Tongue (tissue), 1 donor: ENCODE measurements at regions not wholly inside any gene's neighbourhood (a gene's known extent, or its start where the extent isn't known, plus 50 kb on each side); places are given as distances from the start of the nearest gene placed in this dataset.

Experiments
- DNase-seq: peaks from one replicate; pipeline ENCODE4 v3.0.0-alpha.2; 2015

DNA sequence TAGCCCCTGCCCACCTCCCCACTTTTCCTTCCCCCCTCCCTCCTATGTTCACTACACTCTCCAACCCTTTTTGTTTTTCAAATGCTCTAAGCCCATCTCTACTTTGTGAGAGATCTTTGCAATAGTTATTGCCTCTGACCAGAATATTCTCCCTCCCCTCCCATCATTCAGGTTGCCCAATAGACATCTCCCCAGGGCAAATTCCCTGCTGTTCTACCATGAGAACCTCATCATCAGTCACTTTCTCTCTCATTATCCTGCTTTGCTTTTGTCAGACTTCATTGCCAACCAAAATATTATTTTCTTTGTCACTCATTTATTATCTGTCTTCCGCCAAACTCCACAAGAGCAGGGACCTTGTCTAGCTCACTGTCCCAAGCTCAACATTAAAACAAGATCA, 268.2 kb upstream of the PPARGC1A start:
- DNase-seq: no peak

DNA sequence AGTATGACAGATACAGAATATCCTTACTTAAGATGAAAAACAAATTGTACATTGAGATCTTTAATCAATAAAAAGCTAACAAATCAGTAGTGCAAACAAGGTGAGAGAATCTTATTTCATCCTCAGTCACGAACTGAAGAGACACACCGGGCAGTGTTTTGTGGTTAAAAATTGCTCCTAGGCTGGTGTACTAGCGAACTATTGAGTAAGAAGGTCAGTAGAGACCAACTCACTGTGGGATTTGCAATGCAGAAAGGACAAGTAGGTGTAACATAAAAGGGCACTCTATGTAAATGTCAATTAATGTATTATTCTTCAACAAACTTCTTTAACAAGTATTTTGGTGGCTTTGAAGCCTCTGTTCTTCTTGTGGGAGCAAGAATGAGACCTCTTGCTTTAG, 260.2 kb upstream of the PPARGC1A start:
- no peak for DNase-seq

DNA sequence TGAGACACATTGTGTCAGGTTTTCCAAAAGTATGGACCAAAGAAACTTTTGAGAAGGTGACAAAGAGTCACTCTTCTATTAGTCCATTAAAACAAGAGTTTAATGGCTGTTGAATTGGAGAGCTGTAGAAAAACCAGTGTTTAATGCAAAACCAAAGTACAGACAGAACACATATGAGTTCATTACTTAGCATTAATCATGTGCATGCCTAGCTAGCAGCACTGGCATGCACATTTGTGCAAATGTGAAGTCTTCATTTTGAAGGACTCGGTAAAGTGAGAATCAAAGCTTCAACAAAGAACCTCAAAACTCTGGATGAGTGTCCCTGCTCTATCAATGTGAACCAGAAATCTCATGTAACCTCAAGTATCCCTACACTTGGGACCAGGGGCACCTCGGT, 256.3 kb upstream of the PPARGC1A start:
- no peak for DNase-seq

DNA sequence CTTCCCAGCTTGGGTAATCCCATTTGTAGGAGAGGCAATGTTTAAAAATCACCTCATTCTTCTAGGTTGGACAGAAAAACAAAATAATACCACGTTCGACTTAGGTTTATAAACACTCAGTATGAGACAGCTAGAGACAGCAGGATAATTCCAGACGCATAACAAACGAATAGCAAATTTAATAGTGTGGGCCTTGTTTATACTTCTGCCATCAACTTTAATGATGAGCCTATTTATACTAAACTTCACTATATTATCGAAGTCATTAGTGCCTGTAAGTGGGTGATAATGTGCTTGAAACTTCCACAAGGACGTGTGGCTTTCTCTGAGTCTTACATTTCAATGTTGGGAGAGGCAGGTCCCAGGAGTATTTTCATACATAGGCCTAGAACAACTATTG, 255.7 kb upstream of the PPARGC1A start:
- no peak for DNase-seq

DNA sequence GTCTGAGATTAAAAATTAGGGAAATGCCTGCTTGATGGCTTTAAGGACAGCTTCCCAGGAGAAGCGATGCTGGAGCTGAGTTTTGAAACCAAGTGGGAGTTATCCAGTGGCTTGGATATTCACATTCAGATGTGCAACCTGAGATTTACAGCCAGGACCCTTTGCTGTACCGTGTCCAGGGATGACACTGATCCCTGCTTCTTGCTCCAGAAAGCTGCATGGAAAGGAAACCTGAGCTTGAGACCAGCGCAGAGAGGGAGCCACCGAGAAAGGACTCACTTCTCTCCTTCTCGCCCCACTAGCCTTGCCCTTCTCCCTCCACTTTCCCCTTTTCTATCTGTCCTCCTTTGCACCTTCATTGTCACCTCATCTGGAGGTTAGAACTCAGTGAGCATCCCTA, 254.5 kb upstream of the PPARGC1A start:
- DNase-seq: no peak

DNA sequence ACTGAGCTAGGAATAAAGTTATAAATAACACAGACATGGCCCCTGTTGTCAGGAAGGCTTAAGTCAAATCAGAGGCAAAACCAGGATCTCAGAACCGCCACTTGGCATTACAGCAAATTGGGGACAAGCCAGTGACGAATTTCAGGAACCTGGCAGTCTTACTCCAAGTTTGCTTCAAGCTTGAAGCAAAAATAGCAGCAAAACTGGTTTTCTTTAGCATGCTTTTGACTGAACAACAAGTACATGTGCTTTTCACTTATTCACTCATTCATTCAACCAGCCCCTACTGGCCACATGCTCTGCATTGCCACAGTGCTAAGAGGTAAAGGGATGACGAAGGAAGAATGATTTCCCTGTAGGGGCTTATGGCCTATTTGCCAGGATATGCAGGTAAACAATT, 253.9 kb upstream of the PPARGC1A start:
- no peak for DNase-seq

DNA sequence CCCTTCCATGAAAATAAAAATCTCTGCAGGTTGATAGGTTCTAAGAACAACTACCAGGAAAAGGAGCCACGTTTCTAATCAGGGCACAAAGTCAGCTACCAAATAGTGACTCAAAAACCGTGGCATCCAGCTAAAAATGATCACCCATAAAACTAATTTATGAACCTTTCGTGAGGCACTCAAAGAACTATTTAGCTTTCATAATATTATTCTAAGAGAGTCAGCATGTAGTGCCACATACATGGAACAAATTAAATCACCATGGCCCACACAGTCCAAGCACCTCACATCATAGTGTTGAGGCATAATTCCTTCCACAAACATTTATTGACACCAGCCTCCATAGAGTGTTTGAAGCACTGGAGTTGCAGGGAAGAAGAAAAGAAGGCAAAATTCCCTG, 252.0 kb upstream of the PPARGC1A start:
- DNase-seq: no peak

DNA sequence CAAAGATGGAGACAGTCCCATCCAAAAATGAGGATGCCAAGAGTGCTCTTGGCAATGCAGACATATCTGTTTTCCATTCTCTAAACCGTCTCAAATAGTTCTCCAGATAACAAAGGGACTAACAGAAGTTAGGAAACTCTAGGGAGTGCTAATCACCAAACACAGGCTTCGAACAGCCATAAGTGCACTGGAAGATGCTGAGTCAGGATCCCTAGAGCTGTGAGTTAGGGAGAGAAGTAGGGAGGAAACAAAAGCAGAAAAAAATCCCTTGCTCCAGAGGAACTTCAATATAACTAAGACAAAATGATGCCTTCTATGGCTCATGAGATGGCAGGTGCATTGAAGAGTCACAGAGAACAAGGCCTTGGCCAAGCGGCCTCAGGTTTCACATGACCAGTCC, 251.0 kb upstream of the PPARGC1A start:
- DNase-seq: no peak

DNA sequence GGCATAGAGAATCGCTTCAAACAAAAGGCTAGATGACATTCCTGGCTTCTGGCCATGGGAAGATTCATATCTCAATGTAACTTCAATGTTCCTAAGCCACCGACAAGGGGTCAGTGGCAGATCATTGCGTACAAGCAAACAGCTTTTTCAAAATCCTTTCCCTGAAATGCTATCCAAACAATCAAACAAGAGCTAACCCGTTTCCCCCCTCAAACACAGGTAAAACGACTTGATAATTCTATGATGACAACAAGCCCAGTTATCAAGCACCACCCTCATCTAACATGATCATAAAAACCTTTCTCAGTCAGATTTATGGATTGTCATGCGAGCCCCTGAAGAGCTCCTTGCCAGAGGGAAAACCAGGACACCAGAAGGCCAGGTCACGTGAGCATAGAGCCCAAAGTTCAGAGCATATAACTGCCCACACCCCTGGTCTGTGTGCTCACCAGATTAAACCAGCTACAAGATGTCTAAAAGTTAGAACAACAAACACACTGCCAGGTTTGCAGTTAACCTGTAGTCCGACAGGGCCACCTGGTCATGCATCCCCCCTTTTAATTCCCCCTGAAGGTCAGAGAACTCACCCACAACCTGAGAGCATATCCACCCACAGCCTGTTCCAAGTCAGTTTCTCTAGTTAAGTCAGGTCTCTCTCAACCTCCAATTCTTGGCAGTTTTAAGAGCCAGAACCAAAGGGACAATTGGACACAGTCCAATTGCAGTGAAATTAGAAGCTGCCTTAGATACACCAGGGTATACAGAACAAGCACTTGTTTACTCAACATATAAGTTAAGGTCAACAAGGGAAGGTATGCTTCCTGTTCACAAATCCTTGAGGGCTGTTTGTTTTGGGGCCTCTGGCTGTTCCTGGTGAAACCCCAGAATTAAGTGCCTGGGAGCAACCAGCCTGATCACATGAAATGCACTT, 248.1 kb upstream of the PPARGC1A start:
- peak; percentile 52 for DNase-seq

DNA sequence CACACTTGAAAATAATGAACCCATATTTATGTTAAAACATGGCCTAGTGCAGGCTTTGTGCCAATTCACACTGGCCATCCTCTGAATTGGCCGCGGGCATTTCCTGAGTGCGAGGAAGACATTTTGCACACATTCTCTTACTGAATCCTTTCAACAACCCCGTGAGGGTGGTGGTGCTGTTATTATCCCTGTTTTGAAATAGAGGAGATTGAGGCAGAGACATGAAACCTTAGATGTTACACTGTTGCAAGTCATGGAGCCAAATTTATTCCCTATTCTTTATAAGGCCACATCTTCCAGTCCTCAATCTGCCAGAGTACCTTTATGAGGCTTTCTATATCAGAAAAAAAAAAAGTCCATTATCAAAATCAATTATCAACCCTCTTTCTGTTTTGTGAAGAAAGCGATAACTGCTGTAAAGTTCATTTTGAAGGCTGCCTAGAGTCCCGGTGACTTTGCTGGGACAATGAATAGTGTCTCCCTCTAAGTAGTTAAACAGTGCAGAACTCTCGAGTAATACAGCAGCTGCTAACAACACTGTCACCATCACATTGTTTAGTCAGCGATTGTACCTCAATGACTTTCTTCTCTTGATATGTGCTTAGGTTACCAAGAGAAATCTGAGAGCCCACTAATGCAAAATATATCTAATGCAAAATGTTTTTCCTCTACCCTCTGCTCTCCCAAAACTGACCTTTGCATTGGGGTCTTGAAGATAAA, 242.3 kb upstream of the PPARGC1A start:
- DNase-seq: no peak

DNA sequence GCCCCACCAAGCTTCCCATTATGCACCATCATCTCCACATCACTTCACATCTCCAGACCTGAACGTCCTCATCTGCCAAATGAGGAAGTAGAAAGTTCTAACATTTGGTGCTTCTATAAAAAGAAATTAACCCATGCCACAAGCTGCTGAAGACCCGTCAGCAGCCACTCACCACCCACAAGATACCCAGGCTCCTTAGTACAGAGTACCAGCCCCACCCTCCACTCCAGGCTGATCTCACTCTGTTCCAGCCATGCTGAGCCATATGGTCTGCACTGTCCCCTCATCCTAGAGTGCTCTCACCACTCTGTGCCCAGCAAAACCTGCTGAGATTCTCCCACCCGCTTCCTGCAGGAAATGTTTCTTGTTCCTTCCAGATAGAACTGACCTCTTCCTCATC, 240.8 kb upstream of the PPARGC1A start:
- no peak for DNase-seq

DNA sequence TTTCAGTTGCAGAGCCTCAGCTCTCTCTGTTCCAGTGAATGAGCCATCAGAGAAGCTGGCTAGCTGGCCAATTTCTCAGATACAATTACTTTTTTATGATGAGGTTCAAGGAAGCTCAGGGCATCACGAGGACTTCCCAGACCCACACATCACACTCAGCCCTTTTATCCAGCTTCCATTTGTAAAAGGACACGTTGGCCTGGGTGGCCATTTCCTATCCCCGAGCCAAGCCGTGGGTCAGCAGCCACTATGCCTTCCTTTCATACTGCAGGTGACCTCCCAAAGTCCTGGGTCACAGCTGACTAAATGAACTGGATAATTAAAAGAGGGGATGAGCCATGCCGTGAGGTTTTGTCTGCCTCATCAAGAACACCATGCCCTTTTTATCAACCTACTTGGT, 236.9 kb upstream of the PPARGC1A start:
- no peak for DNase-seq

DNA sequence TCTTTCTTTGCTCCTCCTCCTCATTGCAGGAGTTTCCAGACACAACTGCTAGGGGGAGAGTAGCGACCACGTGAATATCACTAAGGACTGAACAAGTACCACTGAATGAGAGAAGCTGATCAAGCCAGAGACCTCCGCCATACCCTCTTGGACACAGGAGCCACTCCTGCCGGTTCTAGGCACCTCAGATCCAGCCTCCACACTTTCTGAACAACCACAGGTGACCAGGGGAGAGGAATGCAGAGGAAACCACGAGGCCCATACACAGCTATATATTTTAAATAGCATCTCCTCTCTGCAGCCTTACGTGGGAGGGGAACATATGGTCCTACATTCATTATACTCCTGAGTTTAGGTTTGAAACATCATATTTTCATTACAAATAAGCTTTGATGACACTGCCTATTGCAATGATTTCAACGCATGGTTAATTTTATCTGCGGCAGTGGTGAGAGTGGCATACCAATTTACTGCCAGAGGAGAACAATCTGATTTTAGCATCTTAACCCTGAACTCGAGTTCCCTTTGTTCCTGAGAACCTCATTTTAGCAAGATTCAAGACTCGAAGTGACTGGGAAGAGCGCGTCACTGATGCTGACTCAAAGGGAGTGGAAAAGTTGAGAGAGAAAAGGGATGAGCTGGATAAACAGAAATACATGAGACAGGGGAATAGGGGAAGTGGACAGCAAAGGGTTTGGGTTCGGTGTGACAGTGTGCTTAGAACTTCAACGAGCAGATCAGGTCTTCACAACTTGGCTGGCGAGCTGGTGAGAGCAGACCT, 231.7 kb upstream of the PPARGC1A start:
- DNase-seq: no peak

DNA sequence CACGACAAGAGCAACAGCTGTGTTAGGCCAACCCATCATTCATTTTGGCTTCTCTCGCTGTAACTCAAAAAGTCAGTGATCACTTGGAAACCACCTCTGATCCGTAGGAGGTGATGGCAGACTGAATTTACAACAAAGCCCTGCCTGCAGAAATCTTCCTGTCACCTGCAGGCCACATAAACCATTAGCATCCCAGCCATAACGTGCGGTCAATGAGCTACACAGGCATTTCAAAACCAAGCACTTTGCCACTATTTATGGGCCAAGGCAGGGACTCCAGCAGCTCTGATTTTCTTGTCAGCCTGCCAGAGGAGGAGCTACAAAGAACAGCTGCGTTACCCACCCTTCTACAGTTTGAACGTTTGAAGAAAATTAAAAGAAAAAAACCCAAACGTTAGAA, 228.1 kb upstream of the PPARGC1A start:
- peak; percentile 89 for DNase-seq

DNA sequence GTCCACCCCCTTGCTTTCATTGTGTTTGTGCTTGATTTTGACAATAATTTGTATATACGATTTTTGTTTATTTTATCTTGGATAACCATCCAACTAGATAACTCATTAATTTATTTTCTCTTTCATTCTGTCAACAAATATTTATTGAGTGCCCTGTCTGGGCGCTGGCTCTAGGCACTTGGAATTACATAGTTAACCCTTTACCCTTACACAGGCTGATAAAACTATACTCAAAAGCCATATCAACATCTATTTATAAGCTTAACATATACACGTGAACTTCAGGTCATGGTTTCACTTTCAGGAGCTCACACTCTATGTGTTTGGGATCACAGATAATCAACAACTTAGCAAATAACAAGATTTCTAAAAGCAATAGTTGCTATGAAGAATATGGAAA, 226.3 kb upstream of the PPARGC1A start:
- no peak for DNase-seq

DNA sequence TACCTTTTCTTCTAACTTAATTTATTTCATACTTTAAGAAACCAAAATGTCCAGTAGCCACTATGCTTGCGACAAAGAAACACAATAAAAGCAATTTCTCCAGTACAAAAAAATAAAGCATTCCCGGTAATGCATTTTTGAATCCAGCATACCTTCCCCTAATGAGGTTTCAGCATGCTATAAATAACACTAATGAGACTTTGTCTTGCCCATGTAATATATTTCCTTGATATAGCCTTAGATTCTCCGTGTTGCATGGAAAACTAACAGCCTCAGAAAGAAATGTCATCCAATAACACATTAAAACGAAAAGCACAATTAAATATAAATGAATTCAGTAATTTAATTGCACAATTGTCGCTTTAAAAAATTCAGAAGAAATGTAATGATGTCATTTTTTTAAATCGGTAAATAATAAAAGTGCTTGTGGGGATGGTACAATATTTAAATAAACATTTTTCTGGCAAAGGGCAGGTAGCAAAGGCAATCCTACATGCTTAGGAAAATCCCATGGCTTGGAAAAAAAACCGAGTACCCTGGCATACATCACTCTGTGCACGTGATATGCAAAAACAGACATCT, 225.2 kb upstream of the PPARGC1A start:
- no peak for DNase-seq

DNA sequence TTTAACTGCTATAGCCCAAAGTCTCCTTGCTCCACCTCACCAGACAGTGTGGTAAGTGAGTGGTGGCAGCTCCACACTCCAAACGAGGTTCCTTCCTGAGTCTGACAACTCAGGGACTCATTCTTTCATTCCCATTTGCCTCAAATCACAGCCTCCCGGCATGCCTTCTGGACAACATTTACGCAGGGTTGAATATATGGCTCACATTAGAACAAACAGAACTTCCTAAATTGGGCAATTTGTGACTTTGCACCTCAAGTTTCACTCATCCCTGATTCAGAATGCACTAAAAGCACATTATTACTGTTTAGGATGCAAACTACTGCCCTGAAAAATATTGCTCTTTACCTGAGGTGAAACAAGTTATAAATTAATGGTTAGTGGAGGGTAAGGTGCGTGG, 224.6 kb upstream of the PPARGC1A start:
- no peak for DNase-seq

DNA sequence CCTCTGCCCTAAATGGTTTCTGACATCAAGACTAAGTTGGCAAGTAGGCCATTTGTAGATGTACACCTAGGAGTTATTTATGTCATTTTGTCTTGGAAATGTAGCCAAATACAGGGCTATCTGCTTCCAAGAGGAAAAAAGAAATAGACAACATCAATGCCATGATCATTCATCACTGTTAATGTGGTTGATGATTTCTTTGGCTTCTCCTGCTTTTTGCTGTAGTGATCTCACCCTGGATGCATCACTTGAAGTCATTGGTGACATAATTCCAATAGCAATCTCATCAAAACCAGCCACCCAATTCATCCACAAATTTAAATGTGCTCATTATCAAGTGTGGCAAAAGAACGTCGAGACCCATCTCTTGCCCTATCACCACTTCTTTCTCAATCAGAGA, 222.6 kb upstream of the PPARGC1A start:
- no peak for DNase-seq

DNA sequence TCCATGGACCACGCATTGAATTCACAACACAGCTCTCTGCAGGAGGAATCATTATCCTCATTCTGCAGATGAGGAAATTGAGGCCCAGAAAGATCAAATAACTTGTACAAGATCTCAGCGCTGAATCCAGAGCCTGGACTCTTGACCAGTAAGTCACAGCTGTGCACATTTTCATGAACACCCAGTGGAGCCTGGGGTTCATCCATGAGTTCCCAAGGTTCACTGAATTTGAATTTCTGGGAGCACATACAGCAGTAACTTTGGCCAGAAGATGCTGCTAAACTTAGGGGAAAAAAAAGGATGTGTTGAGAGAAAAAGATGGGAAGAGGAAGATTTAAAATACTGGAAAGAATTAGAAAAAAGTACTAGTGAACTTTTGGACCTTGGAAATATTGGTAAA, 218.7 kb upstream of the PPARGC1A start:
- DNase-seq: no peak

DNA sequence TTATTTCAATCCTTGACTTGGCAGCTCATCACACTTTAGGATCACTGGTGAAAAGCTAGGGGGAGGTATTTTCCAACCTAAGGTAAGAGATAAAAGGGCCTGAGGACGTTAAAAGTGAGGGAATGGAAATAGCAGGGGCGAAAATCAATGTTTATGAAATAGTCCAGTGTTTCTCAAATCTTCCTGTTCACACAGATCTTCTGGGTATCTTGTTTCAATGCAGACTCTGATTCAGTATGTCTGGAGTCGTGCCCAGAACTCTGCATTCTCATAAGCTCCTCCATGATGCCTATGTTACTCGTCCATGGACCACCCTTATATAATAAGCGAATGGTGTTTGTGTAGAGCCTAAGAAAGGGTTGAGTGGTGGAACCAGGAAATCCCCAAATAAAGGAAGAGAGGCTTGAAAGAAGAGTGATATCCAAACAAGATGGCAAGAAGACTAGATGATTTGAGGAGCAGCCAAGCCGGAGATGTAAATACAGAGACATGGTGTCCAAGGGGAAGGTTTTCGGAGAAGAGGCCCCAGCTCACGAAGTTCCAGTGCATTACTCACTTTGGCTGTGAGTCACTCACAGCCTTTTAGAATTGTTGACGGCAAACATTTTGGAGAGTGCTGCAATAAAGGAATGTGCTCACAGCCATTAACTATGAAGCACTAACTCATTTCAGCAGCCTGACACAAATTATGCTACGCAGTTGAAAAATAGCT, 215.6 kb upstream of the PPARGC1A start:
- DNase-seq: peak; percentile 67

DNA sequence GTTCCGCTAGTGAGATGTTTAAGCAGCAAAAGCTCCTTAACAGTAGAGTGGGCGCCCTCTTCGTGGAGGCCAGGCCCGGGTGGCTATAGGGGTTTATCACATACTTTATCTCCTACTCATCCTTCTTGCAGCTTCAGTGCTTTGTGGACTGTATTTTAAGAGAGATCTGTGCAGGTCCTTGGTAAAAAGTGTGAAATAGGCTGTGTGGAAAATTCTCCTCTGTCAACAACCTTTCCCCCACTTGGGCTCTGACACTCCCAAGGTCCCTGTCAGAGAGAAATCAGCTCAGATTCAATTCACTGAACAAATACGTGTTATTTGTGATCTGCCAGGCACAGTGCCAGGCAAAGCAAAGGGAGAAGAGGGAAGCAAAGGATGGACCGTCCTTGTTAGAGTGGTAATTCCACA, 214.3 kb upstream of the PPARGC1A start:
- DNase-seq: peak; percentile 18
